Rectal smooth muscle tissue (tissue), 1 donor: ENCODE measurements at regions not wholly inside any gene's neighbourhood (a gene's known extent, or its start where the extent isn't known, plus 50 kb on each side); places are given as distances from the start of the nearest gene placed in this dataset.
"Not testable (repeated sequence)": the region's sequence is repeated elsewhere in the genome, so short reads cannot be mapped to it uniquely, and the experiment has no call there.

ENCODE experiments used
- H3K27ac ChIP-seq: one replicate; pipeline ENCODE4 v1.7.0; 2013; ENCODE audit warnings: low read depth, low read length, inconsistent platforms
- H3K27me3 ChIP-seq: one replicate; pipeline ENCODE4 v1.7.0; 2013; ENCODE audit warnings: low read length; ENCODE audit not compliant: control insufficient read depth, insufficient read depth
- H3K36me3 ChIP-seq: one replicate; pipeline ENCODE4 v1.7.0; 2013; ENCODE audit warnings: low read length; ENCODE audit not compliant: control insufficient read depth, insufficient read depth
- H3K4me1 ChIP-seq: one replicate; pipeline ENCODE4 v1.7.0; 2013; ENCODE audit warnings: low read length; ENCODE audit not compliant: control insufficient read depth, insufficient read depth
- H3K4me3 ChIP-seq: one replicate; pipeline ENCODE4 v1.7.0; 2013; ENCODE audit warnings: low read length
- H3K9ac ChIP-seq: one replicate; pipeline ENCODE4 v1.7.0; 2013; ENCODE audit warnings: low read length

DNA sequence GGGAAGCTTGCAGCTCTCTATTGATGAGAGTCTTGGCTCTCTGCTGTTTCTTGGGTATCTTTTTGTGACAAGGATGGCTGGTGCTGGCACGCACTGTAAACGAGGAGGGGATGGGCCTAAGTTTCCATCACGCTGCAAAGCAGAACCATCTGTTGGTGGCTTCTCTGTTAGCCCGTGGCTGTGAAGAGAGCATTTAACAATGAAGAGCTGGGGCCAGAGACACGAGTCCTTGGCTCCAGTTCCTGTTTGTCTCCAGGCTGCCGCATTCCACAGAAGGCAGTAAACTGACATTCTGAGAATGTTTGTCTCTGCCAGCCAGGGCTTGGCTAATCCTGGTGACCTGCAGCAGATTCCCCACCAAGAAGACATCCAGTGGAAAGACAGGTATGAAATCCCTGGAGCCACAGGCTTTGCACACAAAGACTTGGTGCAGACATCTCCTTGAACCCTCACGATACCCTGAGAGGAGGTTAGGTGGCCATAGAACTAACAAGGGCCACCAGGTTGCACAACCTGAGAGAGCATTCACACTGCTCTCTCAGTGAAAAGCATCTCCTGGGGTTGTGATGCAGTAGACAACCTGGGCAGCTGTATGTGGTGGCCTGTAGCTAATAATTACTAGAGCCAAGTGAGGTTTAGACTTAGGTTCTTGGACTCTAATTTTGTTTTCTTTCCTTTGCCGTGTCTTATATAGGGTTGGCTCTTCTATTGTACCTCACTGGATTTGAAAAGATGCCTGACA, 130.9 kb downstream of the ASB7 start:
- peaks cover 9% of the 10 kb centered on the region for H3K4me1 ChIP-seq
- no peaks in the 10 kb centered on the region for H3K27me3 ChIP-seq
- no peak overlapping the region for H3K27ac ChIP-seq
- H3K9ac ChIP-seq, result no peak overlapping the region
- H3K36me3 ChIP-seq, result no peaks in the 10 kb centered on the region
- H3K4me3 ChIP-seq, result no peak overlapping the region

GRCh38 chr15:100733843-100734185, 131.4 kb downstream of the ASB7 start:
- H3K4me3 ChIP-seq, H3K27ac ChIP-seq, H3K4me1 ChIP-seq, H3K9ac ChIP-seq, H3K27me3 ChIP-seq, H3K36me3 ChIP-seq: not testable (repeated sequence)

- Histone ChIP-seq H3K27ac (no peak overlapping the region), H3K27me3 (no peaks in the 10 kb centered on the region), H3K4me3 (no peak overlapping the region), H3K4me1 (peaks cover 9% of the 10 kb centered on the region), H3K9ac (no peak overlapping the region), H3K36me3 (no peaks in the 10 kb centered on the region)
Observed at GRCh38 chr15:100734586-100734985, 132.2 kb downstream of the ASB7 start.

DNA sequence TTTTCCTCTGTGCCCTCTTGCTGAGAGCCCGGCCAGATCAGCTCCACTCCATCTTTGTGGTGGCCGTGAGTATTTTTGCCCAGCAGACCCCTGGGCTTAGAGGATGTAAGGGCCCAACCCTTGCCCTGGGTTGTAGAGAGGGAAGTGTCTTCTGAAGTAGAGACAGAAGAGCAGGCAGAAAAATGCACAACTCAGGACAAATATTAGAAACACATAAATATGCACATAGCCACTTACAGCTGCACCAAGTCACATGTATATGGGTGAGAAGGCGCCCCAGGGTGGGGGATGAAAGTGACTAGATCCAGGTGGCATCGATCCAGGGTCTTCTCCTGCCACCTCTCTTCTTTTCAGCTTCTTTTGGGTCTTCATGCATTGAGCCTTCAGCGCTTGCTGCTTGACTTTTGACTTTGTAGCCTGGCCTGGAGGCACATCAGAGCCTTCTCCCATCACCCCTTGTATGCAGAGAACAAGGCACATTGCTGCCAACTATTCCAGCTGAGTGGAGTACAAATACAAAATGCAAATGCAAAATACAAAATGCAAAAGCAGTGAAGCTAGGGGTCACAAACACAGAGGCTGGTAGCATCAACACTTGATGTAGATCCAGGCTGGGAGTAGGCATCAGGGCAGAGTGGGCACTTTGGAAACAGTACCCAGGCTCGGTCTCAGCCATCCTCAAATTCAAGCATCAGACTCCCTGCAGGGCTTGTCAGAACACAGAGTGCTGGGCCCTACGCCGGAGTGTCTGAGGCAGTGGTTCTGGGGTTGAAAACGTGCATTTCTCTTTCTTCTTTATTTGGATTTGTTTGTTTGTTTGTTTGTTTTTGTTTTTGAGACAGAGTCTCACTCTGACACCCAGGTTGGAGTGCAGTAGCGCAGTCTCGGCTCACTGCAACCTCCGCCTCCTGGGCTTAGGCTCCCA, 133.0 kb downstream of the ASB7 start:
- H3K36me3 ChIP-seq, result no peaks in the 10 kb centered on the region
- no peak overlapping the region for H3K4me3 ChIP-seq
- no peak overlapping the region for H3K27ac ChIP-seq
- H3K4me1 ChIP-seq, result peaks cover 9% of the 10 kb centered on the region
- H3K9ac ChIP-seq, result no peak overlapping the region
- no peaks in the 10 kb centered on the region for H3K27me3 ChIP-seq

DNA sequence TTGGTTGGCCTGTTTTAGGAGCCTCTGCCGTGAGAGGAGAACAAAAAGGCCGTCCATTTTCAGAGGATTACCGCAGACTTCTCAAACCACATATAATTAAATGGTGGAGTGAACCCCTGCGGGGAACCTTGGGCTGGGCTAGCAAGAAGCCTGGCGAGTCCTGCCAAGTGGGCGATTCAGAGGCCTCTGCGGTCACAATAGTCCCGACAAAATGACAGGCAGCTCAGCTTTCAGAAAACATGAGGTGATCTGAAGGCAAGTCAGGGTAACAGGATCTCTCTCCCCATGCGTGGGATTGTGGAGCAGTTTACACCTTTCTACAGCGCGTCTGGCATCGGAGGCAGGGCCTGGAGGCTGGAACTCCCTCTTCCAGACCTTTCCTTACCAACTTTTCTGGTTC, 134.8 kb downstream of the ASB7 start:
- Histone ChIP-seq H3K4me1 (peaks cover 9% of the 10 kb centered on the region), H3K9ac (no peak overlapping the region), H3K27me3 (no peaks in the 10 kb centered on the region), H3K4me3 (no peak overlapping the region), H3K36me3 (no peaks in the 10 kb centered on the region), H3K27ac (no peak overlapping the region)

DNA sequence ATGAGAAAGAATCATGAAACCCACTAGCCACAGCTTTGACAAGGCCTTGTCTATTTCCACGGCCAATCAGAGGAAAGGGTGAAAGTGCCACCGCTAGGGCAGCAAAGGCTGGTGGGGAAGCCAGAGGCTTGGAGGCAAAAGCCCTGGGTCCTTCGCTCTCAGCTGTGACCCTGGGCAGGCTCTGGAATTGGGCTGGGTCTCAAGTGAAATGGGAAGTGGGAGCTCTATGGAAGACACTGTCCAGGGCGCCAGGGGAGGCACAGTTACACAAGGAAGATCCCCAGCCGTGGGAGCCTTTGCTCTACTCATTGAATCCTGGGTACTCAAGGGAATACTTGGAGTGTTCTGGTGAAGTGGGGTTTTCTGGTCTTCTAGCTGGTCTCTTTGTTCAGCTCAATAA, 136.2 kb downstream of the ASB7 start:
- Histone ChIP-seq H3K4me1 (no peaks in the 10 kb centered on the region), H3K4me3 (no peak overlapping the region), H3K27ac (no peak overlapping the region), H3K36me3 (no peaks in the 10 kb centered on the region), H3K27me3 (no peaks in the 10 kb centered on the region), H3K9ac (no peak overlapping the region)

DNA sequence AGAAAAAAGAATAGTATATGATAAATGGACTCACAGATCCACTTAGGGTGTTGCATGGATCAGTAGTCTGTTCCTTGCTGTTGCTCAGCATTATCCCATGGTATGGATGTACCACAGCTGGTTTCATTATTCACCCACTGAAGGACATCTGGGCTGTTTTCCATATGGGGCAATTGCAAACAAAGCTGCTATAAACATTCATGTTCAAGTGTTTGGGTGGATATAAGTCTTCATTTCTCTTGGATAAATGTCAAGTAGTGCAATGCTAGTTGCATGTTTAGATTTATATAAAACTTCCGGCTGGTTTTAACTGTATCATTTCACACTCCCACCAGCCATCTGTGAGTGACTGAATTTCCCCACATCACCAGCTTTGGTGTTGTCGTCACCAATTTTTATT, 137.7 kb downstream of the ASB7 start:
- Histone ChIP-seq H3K4me3 (no peak overlapping the region), H3K36me3 (no peaks in the 10 kb centered on the region), H3K27ac (no peak overlapping the region), H3K4me1 (no peaks in the 10 kb centered on the region), H3K9ac (no peak overlapping the region), H3K27me3 (no peaks in the 10 kb centered on the region)

- Histone ChIP-seq H3K9ac (no peak overlapping the region), H3K27ac (no peak overlapping the region), H3K36me3 (no peaks in the 10 kb centered on the region), H3K4me1 (no peaks in the 10 kb centered on the region), H3K27me3 (no peaks in the 10 kb centered on the region), H3K4me3 (no peak overlapping the region)
Observed at GRCh38 chr15:100751585-100751984, 128.0 kb upstream of the ALDH1A3 start.

DNA sequence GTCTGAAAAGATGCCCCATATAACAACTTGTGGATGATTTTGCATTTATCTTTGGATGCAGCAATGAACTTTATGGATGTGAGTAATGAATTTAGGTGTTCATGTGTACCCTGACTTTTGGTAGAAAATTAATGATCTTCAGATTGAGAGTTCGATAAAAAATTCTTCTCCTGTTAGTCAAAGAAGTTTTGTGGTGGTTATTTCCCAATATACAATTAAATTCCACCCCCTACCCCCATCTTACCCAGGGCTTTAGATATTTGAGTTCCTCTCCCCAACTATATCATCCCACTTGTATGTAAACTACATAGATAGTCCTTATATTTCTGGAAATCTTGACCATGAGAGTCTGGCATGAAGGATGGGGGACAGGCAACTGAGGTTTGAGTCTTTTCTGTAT, 126.1 kb upstream of the ALDH1A3 start:
- Histone ChIP-seq H3K4me1 (no peaks in the 10 kb centered on the region), H3K4me3 (no peak overlapping the region), H3K9ac (no peak overlapping the region), H3K27me3 (no peaks in the 10 kb centered on the region), H3K36me3 (no peaks in the 10 kb centered on the region), H3K27ac (no peak overlapping the region)

DNA sequence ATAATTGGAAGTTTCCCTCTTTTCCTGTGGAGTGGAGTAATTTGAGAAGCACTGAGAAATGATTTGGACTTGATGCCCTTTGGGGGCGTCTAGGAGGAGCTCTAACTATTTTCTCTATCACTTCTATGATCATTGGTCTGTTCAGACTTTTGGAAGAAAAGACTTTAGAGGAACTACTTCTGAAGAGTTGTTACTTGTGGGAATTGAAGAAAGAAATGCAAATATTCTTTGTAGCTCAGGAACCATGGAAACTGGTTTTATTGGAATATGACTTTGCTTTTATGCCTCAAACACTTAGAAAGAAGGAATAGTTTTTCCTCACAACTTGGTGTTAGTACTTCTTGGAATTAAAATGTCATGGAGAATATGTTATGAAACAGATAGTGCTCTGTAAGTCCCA, 122.0 kb upstream of the ALDH1A3 start:
- no peaks in the 10 kb centered on the region for H3K36me3 ChIP-seq
- H3K9ac ChIP-seq, result no peak overlapping the region
- no peaks in the 10 kb centered on the region for H3K27me3 ChIP-seq
- H3K4me1 ChIP-seq, result peaks cover 5% of the 10 kb centered on the region
- no peak overlapping the region for H3K4me3 ChIP-seq
- no peak overlapping the region for H3K27ac ChIP-seq

DNA sequence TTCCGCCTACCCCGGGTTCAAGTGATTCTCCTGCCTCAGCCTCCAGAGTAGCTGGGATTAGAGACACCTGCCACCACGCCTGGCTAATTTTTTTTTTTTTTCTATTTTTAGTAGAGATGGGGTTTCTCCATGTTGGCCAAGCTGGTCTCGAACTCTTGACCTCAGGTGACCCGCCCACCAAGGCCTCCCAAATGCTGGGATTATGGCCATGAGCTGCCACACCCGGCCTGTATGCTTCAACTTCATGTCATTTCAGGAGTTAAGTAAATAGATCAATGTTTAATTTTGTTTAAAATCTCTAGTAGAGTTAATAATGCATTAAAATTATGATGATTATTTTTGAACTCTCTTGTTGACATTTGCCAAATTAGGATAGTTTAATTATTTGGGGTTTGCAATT, 121.1 kb upstream of the ALDH1A3 start:
- Histone ChIP-seq H3K9ac (no peak overlapping the region), H3K4me1 (peaks cover 5% of the 10 kb centered on the region), H3K27ac (no peak overlapping the region), H3K4me3 (no peak overlapping the region), H3K36me3 (no peaks in the 10 kb centered on the region), H3K27me3 (no peaks in the 10 kb centered on the region)

- no peak overlapping the region for H3K9ac ChIP-seq
- H3K4me1 ChIP-seq, result peaks cover 5% of the 10 kb centered on the region
- H3K4me3 ChIP-seq, result no peak overlapping the region
- H3K27ac ChIP-seq, result no peak overlapping the region
- no peaks in the 10 kb centered on the region for H3K36me3 ChIP-seq
- H3K27me3 ChIP-seq, result no peaks in the 10 kb centered on the region
Observed at GRCh38 chr15:100759106-100759505, 120.5 kb upstream of the ALDH1A3 start.
